Right atrium auricular region (tissue), 2 donors: ENCODE measurements at regions not wholly inside any gene's neighbourhood (a gene's known extent, or its start where the extent isn't known, plus 50 kb on each side); places are given as distances from the start of the nearest gene placed in this dataset.

Experiments used
- DNase-seq: peaks from one replicate; pipeline ENCODE4 v3.0.0-alpha.2; 2019; ENCODE audit warnings: low spot score
- H3K27ac ChIP-seq, 2 donors: fragments of 200-600 bp; sonication (generic); 1 replicate in 1 of 2; 2 replicates in 1 of 2; pipeline ENCODE4 v1.5.1; 2016 to 2019
- H3K27me3 ChIP-seq, 2 donors: fragments of 200-600 bp; sonication (generic); one replicate each; pipeline versions ENCODE4 v1.5.1 to v1.6.0; 2017 to 2019
- H3K36me3 ChIP-seq: fragments of 200-600 bp; sonication (generic); one replicate; pipeline ENCODE4 v1.5.1; 2016
- H3K4me1 ChIP-seq, 2 donors: fragments of 200-600 bp; sonication (generic); one replicate each; pipeline versions ENCODE4 v1.5.1 to v1.6.0; 2017 to 2019
- H3K4me3 ChIP-seq, 2 donors: fragments of 200-600 bp; sonication (generic); 1 replicate in 1 of 2; 2 replicates in 1 of 2; pipeline ENCODE4 v1.5.1; 2017 to 2019; ENCODE audit warnings: mild to moderate bottlenecking in 1 of 2, moderate library complexity in 1 of 2
- H3K9me3 ChIP-seq, 2 donors: fragments of 200-600 bp; sonication (generic); one replicate each; pipeline ENCODE4 v1.5.1; 2019
- CTCF ChIP-seq, 2 donors: fragments of 200-600 bp; sonication (generic); IDR thresholded peaks; one replicate each; pipeline ENCODE4 v1.5.1; 2019; ENCODE audit warnings: antibody characterized with exemption in 2 of 2

- DNase-seq = no peak
- Histone ChIP-seq H3K4me1 (peaks cover 0 to 28% of the 10 kb centered on the region in 2 donors), H3K36me3 (no peaks in the 10 kb centered on the region), H3K27me3 (no peaks in the 10 kb centered on the region), H3K4me3 (no peak overlapping the region), H3K9me3 (no peaks in the 10 kb centered on the region), H3K27ac (peak overlapping the region; percentile 58 to 84)
- no peak for TF ChIP-seq CTCF (IDR thresholded peaks at IDR 0.05)
Observed at GRCh38 chr3:150349314-150350097, 58.6 kb upstream of the TSC22D2 start.

- H3K27me3 ChIP-seq = no peaks in the 10 kb centered on the region
- DNase-seq = peak; percentile 82
- H3K36me3 ChIP-seq = no peaks in the 10 kb centered on the region
Observed at GRCh38 chr3:150348500-150348899, 59.6 kb upstream of the TSC22D2 start.

GRCh38 chr3:150346981-150347863 is 60.9 kb upstream of the TSC22D2 start:
- peaks cover 0 to 28% of the 10 kb centered on the region in 2 donors for H3K4me1 ChIP-seq
- H3K9me3 ChIP-seq = no peaks in the 10 kb centered on the region
- DNase-seq = no peak
- H3K36me3 ChIP-seq = no peaks in the 10 kb centered on the region
- no peak overlapping the region for H3K4me3 ChIP-seq
- no peaks in the 10 kb centered on the region for H3K27me3 ChIP-seq
- TF ChIP-seq CTCF (IDR thresholded peaks at IDR 0.05) = no peak
- peak overlapping the region; percentile 20 to 84 for H3K27ac ChIP-seq

More at GRCh38 chr3:150348500-150348899, 59.6 kb upstream of the TSC22D2 start:
- Histone ChIP-seq H3K4me3 (no peak overlapping the region), H3K9me3 (no peaks in the 10 kb centered on the region), H3K4me1 (peaks cover 0 to 28% of the 10 kb centered on the region in 2 donors), H3K27ac (peak overlapping the region; percentile 58 to 84)
- TF ChIP-seq CTCF (IDR thresholded peaks at IDR 0.05) = no peak

- Histone ChIP-seq H3K4me1 (peaks cover 0 to 28% of the 10 kb centered on the region in 2 donors), H3K4me3 (no peak overlapping the region), H3K27me3 (no peaks in the 10 kb centered on the region), H3K36me3 (no peaks in the 10 kb centered on the region), H3K9me3 (no peaks in the 10 kb centered on the region), H3K27ac (peak overlapping the region in 1 of 2 donors; percentile 55)
- DNase-seq = no peak
- TF ChIP-seq CTCF (IDR thresholded peaks at IDR 0.05) = no peak
Observed at GRCh38 chr3:150346266-150346665, 61.8 kb upstream of the TSC22D2 start.

GRCh38 chr3:150345021-150345538 is 63.0 kb upstream of the TSC22D2 start:
- H3K27ac ChIP-seq = peak overlapping the region in 1 of 2 donors; percentile 17
- no peaks in the 10 kb centered on the region for H3K27me3 ChIP-seq
- peaks cover 0 to 28% of the 10 kb centered on the region in 2 donors for H3K4me1 ChIP-seq
- DNase-seq = no peak
- no peaks in the 10 kb centered on the region for H3K9me3 ChIP-seq
- H3K36me3 ChIP-seq = no peaks in the 10 kb centered on the region
- H3K4me3 ChIP-seq = no peak overlapping the region
- TF ChIP-seq CTCF (IDR thresholded peaks at IDR 0.05) = no peak
